GM21381 (cell line): ENCODE measurements at regions not wholly inside any gene's neighbourhood (a gene's known extent, or its start where the extent isn't known, plus 50 kb on each side); places are given as distances from the start of the nearest gene placed in this dataset.
"Not testable (repeated sequence)": the region's sequence is repeated elsewhere in the genome, so short reads cannot be mapped to it uniquely, and the experiment has no call there.

Experiments
- ATAC-seq: cut with Tn5 transposase; IDR thresholded peaks from one replicate; pipeline ENCODE4 v1.9.1; 2021; ENCODE audit warnings: mild to moderate bottlenecking, moderate library complexity; ENCODE audit not compliant: unreplicated experiment

DNA sequence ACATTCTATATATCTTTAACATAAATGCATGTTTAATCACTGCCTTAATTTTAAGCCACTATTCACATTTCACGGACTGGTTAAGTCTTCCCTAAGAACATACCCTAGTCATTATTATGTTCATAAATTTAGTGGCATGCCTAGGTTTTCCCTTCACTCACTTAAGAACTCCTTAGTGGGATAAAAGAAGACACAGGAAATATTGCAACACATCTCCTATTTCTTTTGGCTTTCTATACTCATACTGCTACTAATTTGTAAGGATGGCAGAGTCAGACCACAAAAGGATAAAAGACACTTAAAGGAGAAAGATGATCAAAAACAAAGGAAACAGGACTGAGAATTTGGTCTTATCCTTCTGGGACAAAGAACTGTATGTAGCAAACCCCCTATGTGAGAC, 951.4 kb downstream of the SORCS3 start:
- no peak for ATAC-seq

DNA sequence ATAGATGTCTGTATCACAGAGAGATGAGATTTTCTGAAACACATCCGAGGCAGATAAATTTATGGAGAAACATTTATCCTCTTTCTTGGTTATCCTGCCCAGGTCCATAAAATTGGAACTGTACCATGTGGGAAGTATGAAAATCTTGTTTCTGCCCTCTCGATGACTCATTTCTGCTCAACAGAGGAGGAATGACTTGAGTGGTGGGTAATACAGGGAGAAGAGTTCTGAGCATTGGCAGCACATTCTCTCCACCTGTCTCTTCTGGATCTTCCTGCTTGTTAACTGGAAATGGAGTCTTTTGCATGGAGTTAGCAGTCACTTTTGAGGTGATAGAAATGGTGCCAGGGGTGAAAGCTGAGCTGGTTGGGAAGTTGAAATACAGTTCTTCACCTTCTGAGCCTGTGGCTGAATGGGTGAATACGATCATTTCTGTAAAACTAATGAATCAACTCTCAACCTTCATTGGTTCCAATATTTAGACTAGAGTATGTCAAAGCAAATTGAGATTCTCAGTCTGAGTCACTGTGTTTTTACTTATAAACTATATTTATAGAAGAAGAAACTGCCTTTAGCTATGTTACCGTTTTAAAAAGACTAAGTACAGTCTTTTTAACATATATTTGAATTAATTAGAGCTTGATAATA, 945.5 kb downstream of the SORCS3 start:
- ATAC-seq, result no peak

DNA sequence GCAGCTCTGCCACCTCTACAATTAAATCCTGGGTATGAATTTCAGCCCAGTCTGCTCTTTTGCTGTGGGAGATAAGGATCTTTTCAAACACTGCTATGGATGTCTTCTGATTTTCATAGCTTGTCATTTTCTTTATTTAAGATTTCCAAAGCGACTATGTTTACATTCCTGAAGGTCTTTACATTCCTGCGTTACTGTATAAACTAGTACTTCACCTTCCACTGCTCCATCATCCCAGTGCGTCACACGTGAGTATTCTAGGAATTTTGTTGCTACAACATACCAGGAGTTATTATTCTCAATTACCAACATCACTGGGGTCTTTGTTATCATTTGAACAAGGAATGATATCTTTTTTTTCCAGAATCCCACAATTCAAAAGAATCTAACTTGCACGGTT, 944.7 kb downstream of the SORCS3 start:
- no peak for ATAC-seq

DNA sequence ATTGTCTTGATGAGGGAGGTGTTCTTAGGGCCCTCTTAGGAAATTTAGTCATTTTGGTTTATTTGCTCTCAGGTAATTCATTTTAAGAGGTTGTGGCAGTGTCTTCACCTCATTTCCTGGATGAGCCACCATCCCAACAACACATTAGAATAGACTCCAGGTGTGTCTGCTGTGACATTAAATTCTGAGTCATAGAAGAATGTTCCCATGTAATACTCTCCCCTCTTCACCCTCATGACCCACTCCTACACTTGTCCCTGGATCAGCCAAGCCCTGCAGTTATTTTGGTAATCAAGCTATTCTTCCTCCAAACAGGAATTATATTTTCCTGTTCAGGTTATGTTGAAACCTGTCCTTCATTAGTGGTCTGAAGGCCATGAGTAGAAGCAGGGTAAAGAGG, 944.1 kb downstream of the SORCS3 start:
- no peak for ATAC-seq

DNA sequence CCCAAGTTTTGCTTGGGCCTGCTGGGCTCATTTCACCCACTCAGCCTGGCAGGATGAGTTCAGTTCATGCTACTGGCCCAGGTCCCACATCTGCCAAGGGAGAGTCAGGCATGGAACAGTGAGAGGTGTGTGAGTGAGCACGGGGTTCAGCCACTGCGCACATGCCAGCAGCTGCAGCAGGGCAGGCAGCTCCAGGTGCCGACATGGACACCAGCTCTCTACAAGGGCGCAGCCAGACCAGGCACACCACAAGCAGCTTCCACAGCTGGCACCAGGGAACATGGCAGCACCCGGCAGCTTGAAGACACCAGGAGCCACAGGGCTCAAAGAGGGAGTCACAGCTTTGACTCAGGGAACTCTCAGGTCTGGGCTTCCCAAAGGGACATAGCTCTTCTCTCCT, 938.0 kb downstream of the SORCS3 start:
- no peak for ATAC-seq

DNA sequence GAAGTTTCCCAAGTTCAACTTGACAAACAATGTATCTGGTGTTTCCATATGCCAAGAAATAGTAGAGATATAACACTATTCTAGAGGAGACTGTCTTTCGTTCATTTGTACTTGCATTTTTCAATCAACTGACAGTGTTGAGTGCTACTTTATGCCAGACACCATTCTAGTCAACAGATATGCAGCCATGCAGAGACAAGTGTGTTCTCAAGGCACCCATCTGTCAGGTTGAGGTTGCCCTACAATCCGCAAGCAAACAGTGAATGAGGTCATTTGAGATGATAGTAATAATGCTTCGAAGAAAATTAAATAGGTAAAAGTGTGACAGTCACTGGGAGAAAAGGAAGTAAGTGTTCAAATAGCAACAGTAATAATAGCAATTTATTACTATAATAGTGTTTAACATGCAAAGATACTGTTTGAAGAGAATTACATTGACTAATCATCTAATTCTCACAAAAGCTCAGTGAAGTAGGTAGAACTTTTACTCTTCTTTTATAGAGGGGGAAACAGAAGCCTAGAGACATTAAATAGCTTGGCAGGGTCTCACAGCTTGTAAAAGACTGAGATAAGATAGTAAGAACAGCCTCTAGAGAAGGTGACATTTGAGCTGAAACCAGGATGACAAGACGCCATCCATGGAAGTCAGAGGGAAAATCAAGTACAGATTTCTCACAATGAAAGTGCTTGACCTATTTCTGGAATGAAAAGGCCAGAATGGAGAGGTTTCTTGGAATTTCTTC, 936.9 kb downstream of the SORCS3 start:
- no peak for ATAC-seq

DNA sequence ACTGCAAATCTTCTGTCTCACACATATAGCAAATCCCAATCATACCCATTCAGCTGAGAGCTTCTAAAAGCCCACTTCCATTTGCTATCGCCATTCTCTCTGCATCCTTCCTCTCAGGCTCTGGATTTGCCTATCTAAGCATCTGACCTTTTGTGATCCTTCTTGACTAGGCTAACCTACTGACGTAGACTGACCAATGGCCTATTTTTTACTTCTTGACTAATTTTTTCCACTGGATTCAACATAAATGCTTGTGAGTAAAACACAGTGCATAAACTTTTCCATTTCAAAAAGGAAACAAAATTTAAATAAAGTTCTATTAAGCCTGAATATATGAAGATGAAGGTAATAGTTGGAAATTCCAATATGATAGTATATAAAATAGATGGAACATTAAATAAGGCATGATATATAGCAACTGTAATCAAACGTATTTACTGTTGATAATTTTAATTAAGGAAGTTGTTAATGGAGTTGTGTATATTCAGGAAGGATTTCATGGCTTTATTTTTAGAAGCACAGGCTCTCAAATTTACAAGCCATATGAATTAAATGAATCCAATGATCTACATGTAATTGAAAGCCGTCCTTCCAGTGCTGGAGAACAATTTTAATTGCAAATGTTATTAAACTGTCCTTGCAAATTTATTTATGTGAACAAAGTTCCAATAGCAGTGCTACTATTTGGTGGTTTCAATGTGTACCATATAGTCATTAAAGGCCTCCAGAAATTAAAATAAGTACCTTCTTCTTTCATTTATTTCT, 918.4 kb downstream of the SORCS3 start:
- ATAC-seq, result no peak

DNA sequence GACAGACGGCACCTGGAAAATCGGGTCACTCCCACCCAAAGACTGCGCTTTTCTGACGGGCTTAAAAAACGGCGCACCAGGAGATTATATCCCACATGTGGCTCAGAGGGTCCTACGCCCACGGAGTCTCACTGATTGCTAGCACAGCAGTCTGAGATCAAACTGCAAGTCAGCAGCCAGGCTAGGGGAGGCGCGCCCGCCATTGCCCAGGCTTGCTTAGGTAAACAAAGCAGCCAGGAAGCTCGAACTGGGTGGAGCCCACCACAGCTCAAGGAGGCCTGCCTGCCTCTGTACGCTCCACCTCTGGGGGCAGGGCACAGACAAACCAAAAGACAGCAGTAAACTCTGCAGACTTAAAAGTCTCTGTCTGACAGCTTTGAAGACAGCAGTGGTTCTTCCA, 909.4 kb downstream of the SORCS3 start:
- ATAC-seq, result not testable (repeated sequence)

DNA sequence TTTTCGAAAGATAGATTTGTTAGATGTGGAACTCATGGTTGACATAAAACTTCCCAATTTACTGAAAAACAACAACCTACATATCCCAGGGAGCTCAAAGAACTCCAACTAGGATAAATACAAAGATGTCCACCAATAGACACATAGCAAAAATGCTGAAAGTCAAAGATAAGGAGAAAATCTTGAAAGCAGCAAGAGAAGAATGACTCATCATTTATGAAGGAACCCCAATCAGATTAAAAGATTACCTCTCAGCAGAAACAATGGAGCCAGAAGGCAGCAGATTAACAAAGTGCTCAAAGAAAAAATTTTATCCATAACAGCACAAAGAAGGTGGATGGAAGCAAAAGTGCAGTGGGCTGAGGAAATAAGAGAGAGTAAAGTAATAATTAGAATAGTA, 908.6 kb downstream of the SORCS3 start:
- ATAC-seq, result no peak

DNA sequence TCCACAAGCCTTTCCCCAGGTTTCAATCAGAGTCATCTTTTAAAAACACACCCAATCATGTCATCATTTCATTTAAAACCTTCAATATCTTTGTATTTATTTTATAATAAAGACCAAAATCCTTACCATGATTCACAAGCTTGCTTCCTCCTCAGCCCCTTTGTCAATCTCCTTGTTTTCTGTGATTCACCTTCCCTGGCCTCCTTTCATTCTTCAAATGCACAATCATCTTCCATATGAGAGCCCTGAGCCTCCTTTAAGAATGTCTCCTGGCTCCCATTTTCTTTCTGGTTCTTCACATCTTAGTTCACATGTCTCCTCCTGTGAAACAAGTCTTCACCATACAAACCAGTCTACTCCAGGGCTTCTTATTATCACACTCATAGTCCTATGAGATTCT, 904.0 kb downstream of the SORCS3 start:
- no peak for ATAC-seq

DNA sequence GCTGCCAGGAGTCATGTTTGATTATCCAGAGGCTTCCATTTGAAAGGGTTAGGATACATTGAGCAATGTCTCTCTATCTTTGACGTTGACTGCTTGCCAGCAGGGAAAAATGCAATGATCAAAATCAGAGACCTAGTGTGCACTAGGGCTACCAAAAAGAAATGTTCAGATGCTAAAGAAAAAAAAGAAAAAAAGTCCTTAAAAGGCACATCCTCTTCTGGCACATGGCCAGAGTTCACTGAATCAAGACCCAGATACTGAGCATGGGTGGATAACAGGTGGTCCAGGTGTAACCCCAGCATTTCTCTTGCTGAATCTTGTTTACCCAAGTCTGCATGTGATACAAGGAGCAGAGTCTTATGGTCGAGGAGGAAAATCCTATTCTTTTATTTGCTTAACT, 899.3 kb downstream of the SORCS3 start:
- no peak for ATAC-seq

DNA sequence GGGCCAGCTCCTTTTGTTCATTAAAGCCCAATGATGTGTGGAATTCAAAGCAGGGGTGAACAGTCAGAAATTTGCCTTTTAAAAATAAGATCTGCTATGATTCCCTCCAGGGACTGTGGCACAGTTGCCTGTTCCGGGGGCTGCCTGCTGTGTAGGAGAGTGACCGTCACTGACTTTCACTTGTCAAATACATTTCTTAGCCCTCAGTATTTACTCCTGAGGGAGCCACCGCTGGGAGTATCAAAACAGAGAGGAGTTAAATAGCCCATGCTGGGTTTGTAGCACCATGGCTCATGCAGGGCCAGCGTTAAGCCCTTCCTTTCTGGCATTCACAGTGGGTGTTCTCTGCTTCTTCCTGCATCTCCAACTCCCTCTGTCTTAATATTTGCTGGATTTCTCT, 897.8 kb downstream of the SORCS3 start:
- no peak for ATAC-seq

DNA sequence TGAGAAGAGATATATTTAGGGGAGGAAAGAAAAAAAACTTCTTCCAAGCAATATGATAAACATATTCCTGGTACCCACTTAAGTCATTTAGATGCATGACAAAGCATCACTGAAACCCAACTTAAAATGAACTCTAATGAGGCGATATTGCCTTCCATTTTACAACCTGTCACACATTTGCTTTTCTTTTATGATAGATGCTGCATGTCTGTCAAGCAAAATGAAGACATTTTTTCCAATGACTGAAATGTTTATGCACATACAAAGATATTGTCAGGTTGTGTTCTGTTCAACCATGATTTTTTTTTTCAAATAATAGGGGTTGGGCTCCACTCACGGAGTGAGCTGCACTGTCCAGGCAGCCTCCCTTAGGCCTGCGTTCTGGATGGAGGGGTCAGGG, 894.4 kb downstream of the SORCS3 start:
- ATAC-seq, result no peak

DNA sequence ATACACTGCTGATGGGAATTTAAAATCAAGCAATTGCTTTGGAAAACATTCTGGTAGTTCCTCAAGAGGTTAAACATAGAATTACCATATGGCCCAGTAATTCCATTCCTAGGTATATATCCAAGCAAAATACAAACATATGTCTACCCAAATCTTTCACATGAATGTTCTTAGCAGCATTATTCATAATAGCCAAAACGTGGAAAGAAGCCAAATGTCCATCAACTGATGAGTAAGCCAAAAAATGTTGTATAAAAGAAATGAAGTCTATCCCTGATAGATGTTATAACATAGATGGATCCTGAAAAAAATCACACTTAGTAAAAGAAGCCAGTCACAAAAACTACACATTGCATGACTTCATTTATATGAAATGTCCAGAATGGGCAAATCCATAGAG, 893.0 kb downstream of the SORCS3 start:
- ATAC-seq, result no peak

DNA sequence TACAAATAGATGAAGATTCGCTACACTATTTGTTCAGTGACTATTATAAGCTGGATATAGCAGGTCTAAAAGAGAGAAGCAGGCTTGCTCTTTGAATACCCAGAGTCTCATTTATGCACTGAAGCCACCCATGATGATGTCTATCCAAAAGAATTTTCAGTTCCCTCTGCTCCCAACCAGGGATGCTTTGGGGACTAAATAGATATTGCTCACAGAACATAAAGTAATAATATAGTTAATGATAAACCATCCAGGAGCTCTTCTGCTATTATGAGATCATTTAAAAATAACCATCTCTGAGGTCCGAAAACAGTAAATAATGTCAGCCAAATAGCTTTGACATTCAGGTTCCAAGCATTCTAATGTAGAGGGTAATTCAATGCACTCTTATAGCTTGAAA, 875.4 kb downstream of the SORCS3 start:
- ATAC-seq, result no peak

DNA sequence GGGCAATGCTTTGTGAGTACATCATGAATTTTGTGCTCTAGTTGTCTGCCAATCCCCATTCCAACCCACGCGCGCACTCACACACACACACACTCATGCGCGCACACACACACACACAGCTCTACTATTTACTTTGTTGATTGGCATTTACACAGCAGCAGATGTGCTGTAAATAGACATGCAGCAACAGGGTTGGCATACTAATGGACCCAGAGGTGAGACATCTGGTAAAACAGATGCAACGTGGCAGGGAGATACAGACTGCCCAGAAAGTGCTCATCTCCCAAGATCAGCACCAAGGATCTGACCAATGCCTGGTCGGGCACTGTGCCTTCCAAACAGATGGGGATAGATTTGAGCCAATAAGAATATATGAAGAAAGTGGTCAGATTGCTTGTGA, 873.0 kb downstream of the SORCS3 start:
- no peak for ATAC-seq

DNA sequence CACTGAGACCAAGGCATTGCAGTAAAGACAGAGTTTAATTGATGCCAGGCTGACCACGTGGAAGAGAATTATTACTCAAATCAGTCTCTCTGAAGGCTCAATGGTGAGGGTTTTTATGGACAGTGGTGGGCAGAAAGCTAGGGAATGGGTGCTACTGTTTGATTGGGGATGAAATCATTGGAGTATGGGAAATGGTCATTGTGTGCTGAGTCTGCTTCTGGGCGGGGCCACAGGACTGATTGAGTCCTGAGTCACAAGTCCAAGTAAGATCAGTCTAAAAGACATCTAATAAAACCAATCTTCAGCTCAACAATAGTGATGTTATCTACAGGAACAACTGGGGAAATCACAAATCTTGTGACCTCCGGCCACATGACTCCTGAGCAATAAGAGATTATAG, 868.4 kb downstream of the SORCS3 start:
- no peak for ATAC-seq

DNA sequence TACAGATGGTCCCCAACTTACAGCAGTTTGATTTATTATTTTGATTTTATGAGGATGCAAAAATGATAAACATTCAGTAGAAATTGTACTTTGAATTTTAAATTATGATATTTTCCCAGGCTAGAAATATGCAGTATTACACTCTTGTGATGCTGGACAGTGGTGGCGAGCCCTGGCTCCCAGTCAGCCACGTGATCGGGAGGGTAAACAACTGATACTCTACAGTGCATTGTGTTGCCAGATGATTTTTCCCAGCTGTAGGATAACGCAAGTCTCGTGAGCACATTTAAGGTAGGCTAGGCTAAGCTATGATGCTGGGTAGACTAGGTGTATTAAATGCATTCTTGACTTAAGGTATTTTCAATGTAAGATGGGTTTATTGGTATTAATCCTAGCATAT, 865.2 kb downstream of the SORCS3 start:
- no peak for ATAC-seq

DNA sequence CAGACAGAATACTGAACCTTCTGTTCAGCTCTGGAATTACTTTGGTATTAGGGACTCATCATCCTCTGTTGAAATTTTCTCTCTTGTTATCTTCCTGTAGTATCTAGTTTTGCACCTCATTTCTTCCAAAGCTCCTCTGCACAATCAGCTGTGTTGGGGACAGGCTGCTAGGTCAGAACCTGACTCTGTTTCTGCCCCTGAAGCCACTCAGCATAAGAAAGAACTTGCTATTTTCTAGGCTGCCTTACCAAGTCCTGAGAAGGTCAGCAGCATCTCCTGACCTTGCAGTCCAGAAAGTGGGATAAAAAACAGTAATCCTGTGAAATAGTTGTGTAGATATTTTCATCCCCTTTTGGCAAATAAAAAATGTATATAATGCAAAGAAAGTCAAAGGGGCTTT, 862.6 kb downstream of the SORCS3 start:
- no peak for ATAC-seq

DNA sequence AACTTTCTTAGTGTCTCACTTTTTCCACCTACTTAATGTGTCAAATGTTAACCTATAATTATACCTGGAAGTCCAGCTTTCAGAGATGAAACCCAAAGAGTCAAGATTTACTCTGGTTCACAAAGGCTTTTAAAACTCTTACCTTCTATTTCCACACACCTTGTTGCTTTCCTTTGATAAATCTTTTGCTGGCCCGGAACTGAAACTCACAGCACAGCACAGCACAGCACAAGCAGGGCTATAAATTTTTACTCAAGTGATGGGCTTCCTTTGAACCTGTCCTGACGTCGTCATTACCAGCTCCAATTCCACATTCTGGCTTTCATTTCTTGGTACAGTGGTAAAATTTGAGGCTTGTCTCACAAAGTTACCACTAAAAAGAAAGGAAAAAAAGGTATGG, 861.0 kb downstream of the SORCS3 start:
- no peak for ATAC-seq

DNA sequence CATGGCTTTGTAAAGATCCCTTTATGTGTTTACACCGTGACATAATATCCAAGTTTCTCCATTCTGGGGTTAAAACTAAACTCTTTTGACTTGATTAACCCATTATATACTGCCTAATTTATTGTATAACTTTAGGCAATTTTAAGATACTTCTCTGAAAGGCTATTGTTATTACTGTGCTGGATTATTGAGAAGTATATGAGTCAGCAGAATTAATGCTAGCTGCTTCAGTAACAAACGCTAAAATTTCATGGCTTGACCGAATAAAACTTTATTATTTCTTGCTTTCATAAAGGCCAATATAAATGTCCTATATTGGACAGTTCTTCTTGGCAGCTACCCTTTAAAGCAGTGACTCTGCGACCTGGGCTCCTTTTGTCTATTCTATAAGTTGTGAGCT, 853.9 kb downstream of the SORCS3 start:
- no peak for ATAC-seq

DNA sequence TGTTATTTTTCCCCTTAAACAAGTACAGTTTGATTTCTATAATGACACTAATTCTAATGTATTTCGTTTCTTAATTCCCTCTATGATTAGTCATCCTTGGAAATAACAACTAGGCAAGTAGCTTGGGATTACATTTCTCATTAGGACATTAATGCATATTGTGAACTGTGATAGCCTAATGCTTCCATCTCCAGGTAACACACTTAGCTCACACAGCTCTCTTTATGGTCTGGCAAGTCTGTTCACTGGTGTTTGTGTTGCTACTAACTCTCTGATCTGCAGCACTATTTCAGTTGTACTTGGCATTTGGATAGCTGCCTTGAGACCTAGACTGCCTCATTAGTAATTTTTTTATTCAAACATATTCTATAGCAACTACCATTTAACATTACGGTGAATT, 853.2 kb downstream of the SORCS3 start:
- ATAC-seq, result no peak
